Gastrocnemius medialis (tissue), 4 donors: ENCODE measurements at regions not wholly inside any gene's neighbourhood (a gene's known extent, or its start where the extent isn't known, plus 50 kb on each side); places are given as distances from the start of the nearest gene placed in this dataset.

Experiments used
- CTCF ChIP-seq, 5 experiments: fragments of 450-650 bp in 3 of 5; fragments of 200-600 bp in 2 of 5; sonication (generic) in 2 of 5; IDR thresholded peaks in 4 of 5; conservative IDR thresholded peaks in 1 of 5; 1 replicate in 4 of 5; 2 replicates in 1 of 5; pipeline ENCODE4 v1.5.1; 2016 to 2019; ENCODE audit warnings: antibody characterized with exemption in 5 of 5, mild to moderate bottlenecking in 3 of 5, moderate library complexity in 3 of 5
- POLR2A ChIP-seq, 2 donors: fragments of 450-650 bp; IDR thresholded peaks; one replicate each; pipeline ENCODE4 v1.6.1; 2017; ENCODE audit warnings: antibody characterized with exemption in 2 of 2, mild to moderate bottlenecking in 2 of 2, moderate library complexity in 2 of 2

GRCh38 chr10:58104351-58104751 lies 163.3 kb downstream of the IPMK start:
- TF ChIP-seq CTCF (IDR thresholded peaks at IDR 0.05 in 4 of 5, conservative IDR thresholded peaks at IDR 0.05 in 1 of 5) (no peak), POLR2A (IDR thresholded peaks at IDR 0.05) (no peak)
